Sigmoid colon (tissue), 6 donors: ENCODE measurements at regions not wholly inside any gene's neighbourhood (a gene's known extent, or its start where the extent isn't known, plus 50 kb on each side); places are given as distances from the start of the nearest gene placed in this dataset.

ENCODE experiments used
- DNase-seq: peaks from one replicate; pipeline ENCODE4 v3.0.0-alpha.2; 2019
- H3K27ac ChIP-seq, 4 donors: fragments of 200-600 bp; sonication (generic); one replicate each; pipeline ENCODE4 v1.5.1; 2016 to 2019; ENCODE audit warnings: mild to moderate bottlenecking in 1 of 4
- H3K27me3 ChIP-seq, 3 donors: fragments of 200-600 bp; sonication (generic); one replicate each; pipeline ENCODE4 v1.5.1; 2019; ENCODE audit warnings: mild to moderate bottlenecking in 1 of 3
- H3K36me3 ChIP-seq, 4 donors: fragments of 200-600 bp; sonication (generic); one replicate each; pipeline ENCODE4 v1.5.1; 2016 to 2019
- H3K4me1 ChIP-seq, 4 donors: fragments of 200-600 bp; sonication (generic); one replicate each; pipeline ENCODE4 v1.5.1; 2017 to 2019
- H3K4me3 ChIP-seq, 4 donors: fragments of 200-600 bp; sonication (generic); one replicate each; pipeline ENCODE4 v1.5.1; 2017 to 2019; ENCODE audit warnings: mild to moderate bottlenecking in 2 of 4, moderate library complexity in 1 of 4
- H3K9me3 ChIP-seq, 4 donors: fragments of 200-600 bp in 3 of 4; sonication (generic) in 3 of 4; one replicate each; pipeline versions ENCODE4 v1.5.1 to v1.6.1; 2013 to 2019
- CTCF ChIP-seq, 4 experiments: fragments of 450-650 bp in 3 of 4; fragments of 200-600 bp in 1 of 4; IDR thresholded peaks; one replicate each; pipeline ENCODE4 v1.5.1; 2016 to 2019; ENCODE audit warnings: antibody characterized with exemption in 4 of 4, mild to moderate bottlenecking in 3 of 4, moderate library complexity in 2 of 4
- EP300 ChIP-seq, 4 donors: sonication (generic); formaldehyde crosslinking; IDR thresholded peaks; one replicate each; pipeline ENCODE4 v1.6.1; 2017; ENCODE audit warnings: antibody characterized with exemption in 4 of 4
- POLR2A ChIP-seq, 2 donors: fragments of 450-650 bp; IDR thresholded peaks; one replicate each; pipeline ENCODE4 v1.6.1; 2016; ENCODE audit warnings: antibody characterized with exemption in 2 of 2, mild to moderate bottlenecking in 2 of 2, moderate library complexity in 2 of 2
- POLR2AphosphoS5 ChIP-seq, 4 donors: sonication (generic); formaldehyde crosslinking; IDR thresholded peaks; one replicate each; pipeline ENCODE4 v1.6.1; 2017; ENCODE audit warnings: antibody characterized with exemption in 4 of 4
- WGBS, 2 donors: extraction: QIAGEN DNeasy Blood & Tissue Kit; methylation state at CpG; one replicate each; pipeline ENCODE4 v1.1.7; 2013; 5-methylcytosine and 5-hydroxymethylcytosine counted together
- intact Hi-C: fragments of 100-400 bp; cut with DNase I; formaldehyde crosslinking; loops from one replicate; pipeline ENCODE4 v1.15.1; 2023
- donor health status: healthy with polysubstance abuse.
- donor health status: healthy.

DNA sequence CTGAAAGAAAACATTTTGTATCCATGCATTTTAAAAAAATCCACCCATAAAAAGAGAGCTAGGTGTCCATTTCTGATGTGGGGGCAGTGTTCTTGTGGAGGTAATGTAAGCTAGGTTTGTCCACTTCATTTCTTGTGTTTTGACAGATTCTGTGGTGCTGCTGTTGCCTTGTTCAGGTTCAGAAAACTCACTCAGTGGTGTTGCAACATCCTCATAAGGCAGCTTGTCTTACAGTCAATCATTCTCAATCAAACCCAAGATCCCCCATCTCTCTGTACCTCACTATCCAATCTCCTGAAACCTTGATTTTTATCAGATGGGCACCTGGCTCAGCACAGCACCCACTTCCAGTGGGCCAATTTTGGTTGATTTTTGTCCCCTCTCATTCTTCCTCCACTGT lies 94.1 kb downstream of the TENT5C start:
- intact Hi-C loops: loop anchor here (5.0 kb wide), 2 partner anchors 37 to 88 kb away; no protein-coding TSS in a partner anchor
- Histone ChIP-seq H3K27me3 (no peaks in the 10 kb centered on the region), H3K36me3 (no peaks in the 10 kb centered on the region), H3K4me3 (no peak overlapping the region), H3K27ac (no peak overlapping the region), H3K9me3 (no peaks in the 10 kb centered on the region), H3K4me1 (peaks cover 0 to 37% (median 35%) of the 10 kb centered on the region in 4 donors)
- TF ChIP-seq CTCF (IDR thresholded peaks at IDR 0.05) (no peak), POLR2A (IDR thresholded peaks at IDR 0.05) (no peak)
- DNase-seq: no peak

DNA sequence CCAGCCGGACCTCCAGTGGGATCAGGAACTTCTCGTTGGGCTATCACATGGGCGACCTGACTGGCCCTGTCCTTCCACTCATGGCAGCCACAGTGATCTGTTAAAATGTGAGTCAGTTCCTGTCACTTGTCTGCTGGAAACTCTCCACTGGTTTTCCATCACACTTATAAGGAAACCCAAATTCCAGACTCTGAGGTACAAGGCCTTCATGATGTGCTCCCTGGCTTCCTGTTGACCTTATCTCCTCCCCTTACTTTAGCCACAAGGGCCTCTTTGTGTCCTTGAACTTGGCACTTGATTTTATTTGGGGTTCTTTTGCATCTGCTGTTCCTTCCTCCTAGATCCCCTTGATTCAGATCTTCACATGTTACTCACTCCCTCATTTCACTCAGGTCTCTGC lies 96.8 kb downstream of the TENT5C start:
- no peaks in the 10 kb centered on the region for H3K9me3 ChIP-seq
- H3K4me3 ChIP-seq: no peak overlapping the region
- TF ChIP-seq POLR2A (IDR thresholded peaks at IDR 0.05): no peak
- TF ChIP-seq CTCF (IDR thresholded peaks at IDR 0.05): no peak
- peaks cover 0 to 15% (median 10%) of the 10 kb centered on the region in 4 donors for H3K4me1 ChIP-seq
- WGBS, 2 donors: 89 to 93% methylated on average over 3 of the region's 3 CpGs
- DNase-seq: no peak
- intact Hi-C loops: no loop called here
- no peaks in the 10 kb centered on the region for H3K27me3 ChIP-seq
- no peaks in the 10 kb centered on the region for H3K36me3 ChIP-seq
- no peak overlapping the region for H3K27ac ChIP-seq

DNA sequence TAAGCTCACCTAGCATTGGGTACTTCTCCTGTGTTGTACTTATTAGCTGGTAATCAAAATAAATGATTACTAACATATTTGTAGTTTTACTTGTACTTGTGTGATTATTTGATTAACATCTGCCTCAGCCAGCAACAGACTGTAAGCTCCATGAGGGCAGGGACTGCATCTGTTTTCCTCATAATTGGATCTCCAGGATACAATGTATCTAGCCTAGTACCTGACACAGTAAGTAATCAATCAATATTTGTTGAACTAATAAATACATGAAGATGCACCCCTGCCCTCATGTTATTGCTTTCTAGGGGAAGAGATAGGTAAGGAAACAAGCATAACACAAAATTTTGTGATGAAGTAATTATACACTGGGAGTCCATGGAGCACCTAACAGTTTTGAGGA lies 101.5 kb downstream of the TENT5C start:
- DNase-seq: no peak
- no peaks in the 10 kb centered on the region for H3K27me3 ChIP-seq
- intact Hi-C loops: no loop called here
- H3K9me3 ChIP-seq: no peaks in the 10 kb centered on the region
- no peak overlapping the region for H3K27ac ChIP-seq
- H3K4me1 ChIP-seq: peaks cover 0 to 15% (median 13%) of the 10 kb centered on the region in 4 donors
- TF ChIP-seq POLR2AphosphoS5 (IDR thresholded peaks at IDR 0.05) (no peak), EP300 (IDR thresholded peaks at IDR 0.05) (no peak), CTCF (IDR thresholded peaks at IDR 0.05) (no peak), POLR2A (IDR thresholded peaks at IDR 0.05) (no peak)
- no peaks in the 10 kb centered on the region for H3K36me3 ChIP-seq
- no peak overlapping the region for H3K4me3 ChIP-seq

DNA sequence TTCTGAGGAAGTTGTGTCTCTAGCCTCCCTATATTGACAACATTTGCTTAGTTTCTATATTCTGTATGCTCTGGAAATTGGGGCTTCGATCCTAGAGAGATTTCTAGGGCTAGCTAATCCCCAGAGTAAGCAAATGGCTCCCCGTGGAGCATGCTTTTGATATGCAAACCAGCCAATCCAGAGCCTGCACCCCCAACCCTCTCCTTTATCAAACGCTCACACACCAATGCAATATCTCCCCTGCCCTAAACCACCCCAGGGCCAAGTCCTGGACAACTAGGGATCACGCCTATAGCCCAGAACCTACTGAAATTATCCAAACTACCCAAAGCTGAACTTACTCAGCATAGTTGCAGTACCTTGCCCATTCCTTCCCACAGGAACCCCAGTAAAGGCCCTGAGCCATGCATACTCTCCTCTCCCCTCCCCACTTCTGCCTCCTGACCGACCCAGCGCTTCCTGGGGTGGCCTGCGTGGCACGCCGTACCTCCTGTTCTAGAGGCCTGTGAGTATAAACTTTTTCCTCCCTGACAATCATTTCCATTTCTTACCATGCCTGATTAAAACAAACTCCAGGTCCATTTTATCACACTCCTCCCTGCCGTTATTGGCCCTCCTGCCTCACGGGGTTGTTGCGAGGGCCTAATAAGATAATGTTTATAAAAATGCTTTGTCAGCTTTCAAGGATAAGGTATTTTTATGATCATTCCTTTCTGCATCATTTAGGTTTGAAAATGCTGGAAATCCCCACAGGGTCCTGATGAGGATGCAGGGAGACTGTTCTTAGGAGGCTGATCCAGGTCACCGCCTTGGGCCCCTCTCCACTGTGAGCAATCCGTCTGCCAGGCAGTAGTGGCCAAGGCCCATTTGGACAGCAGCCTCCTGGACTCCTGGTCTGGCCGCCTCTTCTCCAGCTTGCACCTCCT lies 102.7 kb downstream of the TENT5C start:
- Histone ChIP-seq H3K27me3 (no peaks in the 10 kb centered on the region), H3K27ac (peak overlapping the region in 2 of 4 donors; percentile 54 to 56), H3K36me3 (no peaks in the 10 kb centered on the region), H3K4me3 (no peak overlapping the region), H3K4me1 (peaks cover 0 to 15% (median 13%) of the 10 kb centered on the region in 4 donors), H3K9me3 (no peaks in the 10 kb centered on the region)
- intact Hi-C loops: no loop called here
- no peak for DNase-seq
- TF ChIP-seq CTCF (IDR thresholded peaks at IDR 0.05) (no peak), POLR2A (IDR thresholded peaks at IDR 0.05) (no peak), EP300 (IDR thresholded peaks at IDR 0.05) (no peak), POLR2AphosphoS5 (IDR thresholded peaks at IDR 0.05) (no peak)
- WGBS, 2 donors: 83 to 91% methylated on average over 15 of the region's 15 CpGs
